ENCODE measurements at regions not wholly inside any gene's neighbourhood (a gene's known extent, or its start where the extent isn't known, plus 50 kb on each side); places are given as distances from the start of the nearest gene placed in this dataset.

DNA sequence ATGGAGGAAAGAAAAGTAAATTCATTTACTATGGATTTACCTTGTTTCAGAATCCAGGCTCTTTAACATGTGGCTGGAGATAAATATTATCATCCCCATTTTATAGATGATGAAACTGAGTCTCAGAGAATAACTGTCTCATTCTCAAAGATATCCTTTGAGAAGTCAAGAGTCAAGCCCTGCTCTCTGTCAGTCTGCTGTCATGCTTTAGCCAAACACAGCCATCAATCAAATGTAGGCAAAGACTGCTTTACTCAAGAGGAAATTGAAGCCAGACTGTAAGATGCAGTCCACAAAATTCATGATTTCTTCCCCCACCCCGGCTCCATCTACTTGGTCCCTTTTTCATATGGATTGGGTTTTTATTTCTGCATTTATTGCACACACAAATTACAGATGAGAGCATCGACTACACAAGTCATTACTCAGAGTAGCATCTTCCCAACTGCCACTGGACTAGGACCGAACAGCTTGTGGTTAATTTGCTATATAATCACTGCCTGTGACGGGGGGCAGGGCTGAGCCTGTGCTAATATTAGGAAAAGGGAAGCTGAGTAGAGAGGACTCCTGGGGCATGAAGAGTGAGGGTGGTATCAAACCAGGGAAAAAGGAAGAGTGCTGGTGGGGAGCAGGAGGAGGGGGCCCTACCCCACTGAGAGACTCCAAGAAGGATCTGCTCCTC lies 102.7 kb upstream of the TOP1 start:
- no peak for DNase-seq

- DNase-seq: no peak
These were observed 101.7 kb upstream of the TOP1 start for GRCh38 chr20:40926928-40927327.

GRCh38 chr20:40930561-40930960 lies 98.1 kb upstream of the TOP1 start:
- no peak for DNase-seq

DNA sequence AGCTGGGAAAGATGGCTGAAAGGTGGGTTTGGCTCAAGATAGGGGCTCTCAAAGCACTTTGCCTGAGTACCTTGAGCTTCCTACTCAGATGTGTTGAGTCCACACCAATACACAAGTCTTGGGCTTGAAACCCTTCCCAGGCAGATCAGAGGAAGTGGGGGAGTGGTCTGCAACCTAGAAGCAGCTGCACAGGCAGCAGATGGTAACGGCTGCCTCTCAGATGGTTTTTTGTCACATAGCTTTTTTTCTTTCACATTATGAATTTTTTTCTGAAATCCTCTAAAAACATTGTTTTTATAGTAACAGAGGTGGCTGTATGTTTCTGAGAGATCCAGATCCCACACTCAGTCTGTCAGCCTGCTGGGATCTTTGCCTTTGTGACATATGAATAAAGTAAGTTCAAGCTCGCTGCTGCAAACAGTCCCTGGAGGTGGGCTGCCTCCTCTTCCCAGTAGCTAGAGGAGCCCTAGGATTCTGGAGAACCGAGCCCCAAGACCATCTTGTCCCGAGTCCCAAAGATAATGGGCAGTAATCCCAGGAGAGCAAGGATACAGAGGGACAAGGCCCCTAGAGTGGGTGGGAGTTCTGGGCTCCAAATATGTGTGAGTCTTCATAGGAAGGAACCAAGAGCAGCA lies 97.1 kb upstream of the TOP1 start:
- DNase-seq: peak in 15 of 58 donors; percentile 1 to 49 (median 28)

DNA sequence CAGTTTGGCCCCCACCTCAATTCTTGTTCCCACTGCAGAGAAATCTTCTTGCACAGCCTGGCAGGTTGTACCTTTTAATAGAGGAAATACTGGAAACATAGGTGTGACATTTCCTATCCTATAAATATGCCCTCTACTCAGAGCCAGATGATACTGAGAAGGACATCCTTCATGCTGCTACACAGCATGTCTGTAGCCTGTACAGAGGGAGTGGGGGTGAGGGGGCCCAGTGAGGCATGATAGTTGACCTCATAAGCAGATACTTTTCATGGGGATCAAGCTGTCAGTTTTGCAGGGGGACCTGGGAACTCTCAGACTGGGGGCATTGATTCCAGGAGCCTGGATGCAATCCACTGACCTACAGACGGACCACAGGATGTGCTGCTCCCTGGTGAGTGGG lies 96.2 kb upstream of the TOP1 start:
- DNase-seq: no peak

DNA sequence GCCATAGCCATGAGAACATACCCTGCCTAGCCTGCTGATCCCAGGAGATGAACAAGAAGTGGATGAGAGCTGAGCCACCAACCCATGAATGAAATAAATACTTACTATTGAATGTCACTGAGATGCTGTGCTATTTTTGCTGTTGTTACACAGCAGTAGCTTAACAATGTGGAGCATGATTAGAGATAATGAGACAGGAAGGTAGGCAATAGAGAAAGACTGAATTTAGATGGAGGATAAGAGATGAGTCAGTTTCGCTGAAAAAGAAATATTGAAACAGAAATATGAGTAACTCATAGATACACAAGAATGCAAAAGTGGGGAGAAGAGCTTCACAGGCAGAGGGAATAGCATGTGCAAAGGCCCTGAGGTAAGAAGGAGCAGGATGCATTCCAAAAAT lies 94.9 kb upstream of the TOP1 start:
- no peak for DNase-seq

GRCh38 chr20:40938020-40938419 lies 90.6 kb upstream of the TOP1 start:
- no peak for DNase-seq

- DNase-seq: no peak
These were observed 89.0 kb upstream of the TOP1 start for GRCh38 chr20:40939667-40940066.

DNA sequence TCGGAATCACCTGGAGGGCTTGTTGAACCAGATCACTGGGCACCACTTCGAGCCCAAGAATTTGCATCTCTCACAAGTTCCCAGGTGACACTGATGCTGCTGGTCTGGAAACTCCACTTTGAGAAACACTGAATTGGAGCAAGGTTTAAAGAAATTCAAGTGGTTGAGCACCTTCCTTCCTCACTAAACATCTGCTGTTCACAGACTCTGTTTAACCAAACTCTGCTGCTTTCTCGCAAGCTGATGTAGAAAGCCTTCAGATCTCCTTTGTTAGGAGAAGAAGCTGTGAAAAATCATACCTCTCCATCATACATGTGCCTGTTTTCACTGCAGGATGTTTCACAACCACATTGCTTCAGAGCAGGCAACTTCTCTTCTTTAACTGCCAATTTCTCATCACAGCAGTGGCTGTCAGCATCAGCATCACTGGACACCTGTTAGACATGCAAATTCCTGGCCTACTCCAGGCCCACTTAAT lies 87.5 kb upstream of the TOP1 start:
- no peak for DNase-seq

- DNase-seq: no peak
These were observed 86.6 kb upstream of the TOP1 start for GRCh38 chr20:40942006-40942405.

DNA sequence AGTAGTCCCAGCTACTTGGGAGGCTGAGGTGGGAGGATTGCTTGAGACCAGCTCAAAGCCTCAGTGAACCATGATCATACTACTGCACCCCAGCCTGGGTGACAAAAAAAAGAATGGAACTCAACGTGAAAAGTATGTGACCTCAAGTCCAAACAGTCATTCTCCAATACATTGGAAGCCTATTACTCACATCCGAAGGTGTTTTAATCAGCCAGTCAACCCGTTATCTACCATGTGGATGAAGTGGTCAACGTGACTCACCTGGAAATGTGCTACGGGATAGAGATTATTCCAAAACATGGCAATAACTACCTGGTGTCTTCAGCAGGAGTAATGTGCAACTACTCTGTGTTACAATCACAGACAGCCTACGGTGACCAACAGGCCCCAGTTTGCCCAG lies 85.8 kb upstream of the TOP1 start:
- DNase-seq: no peak

GRCh38 chr20:40943591-40943990 lies 85.0 kb upstream of the TOP1 start:
- DNase-seq: no peak

DNA sequence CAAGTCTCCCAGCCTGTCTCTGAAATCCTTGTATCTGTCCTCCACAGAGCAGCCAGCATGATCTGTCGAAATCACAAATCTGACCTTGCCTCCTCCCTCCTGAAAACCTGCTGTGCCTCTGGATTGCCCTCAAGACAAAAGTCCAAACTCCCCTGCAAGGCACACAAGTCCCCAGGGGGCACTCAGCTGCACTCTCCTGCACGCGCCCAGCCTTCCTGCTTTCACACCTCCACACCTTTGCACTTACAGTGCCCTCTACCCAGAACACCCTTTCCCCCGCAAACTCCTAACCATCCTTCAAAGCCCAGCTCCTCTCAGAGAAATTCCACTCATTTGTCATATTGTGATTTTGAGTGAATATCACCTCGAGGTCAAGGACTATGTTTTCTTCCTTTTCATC lies 83.4 kb upstream of the TOP1 start:
- DNase-seq: no peak

GRCh38 chr20:40945754-40946450 lies 82.7 kb upstream of the TOP1 start:
- DNase-seq: peak in 50 of 58 donors; percentile 7 to 78 (median 44)

DNA sequence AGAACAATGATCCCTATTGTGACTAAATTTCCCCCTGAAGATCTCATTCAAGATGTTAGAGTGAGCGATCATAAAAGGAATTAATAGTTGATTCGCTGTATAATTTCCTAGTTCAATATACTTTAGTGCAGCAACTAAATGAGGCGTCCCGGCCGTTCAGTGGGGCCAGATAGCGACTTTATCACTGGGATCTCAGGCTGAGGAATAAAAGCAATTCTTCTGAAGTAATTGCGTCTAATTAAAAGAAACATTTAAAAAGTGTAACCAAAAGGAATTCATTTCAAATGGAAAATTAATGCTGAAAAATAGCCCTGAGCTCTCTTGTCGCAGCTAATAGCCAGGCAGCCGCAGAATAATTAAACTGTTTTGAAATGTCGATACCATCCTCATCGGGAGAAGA lies 82.2 kb upstream of the TOP1 start:
- no peak for DNase-seq

GRCh38 chr20:40948465-40949267 lies 80.0 kb upstream of the TOP1 start:
- DNase-seq: no peak

GRCh38 chr20:40949346-40949745 lies 79.3 kb upstream of the TOP1 start:
- no peak for DNase-seq

DNA sequence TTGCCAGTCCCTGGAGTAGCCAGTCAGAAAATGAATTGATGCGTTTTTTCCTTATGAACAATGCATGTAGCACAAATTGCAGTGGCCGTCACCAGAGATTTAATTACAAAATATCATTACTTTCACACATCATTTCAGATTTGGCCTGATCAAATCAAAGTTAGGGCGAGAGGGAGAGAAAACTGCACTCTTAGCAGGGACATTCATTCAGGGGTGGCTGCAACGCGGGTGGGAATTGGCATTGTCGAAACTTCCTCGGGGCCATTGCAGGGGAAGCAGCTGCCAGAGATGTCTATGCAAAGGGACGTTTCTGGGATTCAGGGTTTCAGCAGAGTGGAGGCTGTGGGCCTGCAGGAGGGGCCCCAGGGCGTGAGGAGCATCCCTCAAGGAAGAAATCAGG lies 76.5 kb upstream of the TOP1 start:
- DNase-seq: no peak

DNA sequence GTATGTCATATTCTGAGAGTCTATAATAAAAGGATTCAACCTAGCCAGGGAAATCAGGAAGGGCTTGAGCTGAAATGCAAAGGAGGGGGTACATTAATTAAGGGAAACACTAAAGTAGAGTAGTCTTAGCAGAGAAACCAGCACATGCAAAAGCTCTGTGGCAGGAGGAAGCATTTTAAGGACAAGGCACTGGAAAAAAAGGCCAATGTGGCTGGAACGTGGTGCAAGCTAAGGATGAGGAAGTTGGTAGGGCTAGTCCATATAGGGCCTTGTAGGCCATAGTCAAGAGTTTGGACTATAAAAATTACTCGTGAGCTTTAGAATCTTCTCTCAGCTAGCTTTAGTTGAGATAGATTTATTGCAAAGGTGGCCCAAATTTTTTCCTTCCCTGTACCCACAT lies 75.2 kb upstream of the TOP1 start:
- no peak for DNase-seq

GRCh38 chr20:40953856-40954255 lies 74.8 kb upstream of the TOP1 start:
- no peak for DNase-seq

- no peak for DNase-seq
These were observed 74.0 kb upstream of the TOP1 start for GRCh38 chr20:40954521-40955165.
